ENCODE measurements at regions not wholly inside any gene's neighbourhood (a gene's known extent, or its start where the extent isn't known, plus 50 kb on each side); places are given as distances from the start of the nearest gene placed in this dataset.

GRCh38 chr13:47250146-47250545 lies 353.3 kb upstream of the HTR2A start:
- TF ChIP-seq CTCF (conservative IDR thresholded peaks at IDR 0.05) = no peak

More at GRCh38 chr13:47250146-47250545, 353.3 kb upstream of the HTR2A start:
- Histone ChIP-seq H3K56ac (ENCODE audit: insufficient read length, low read depth, low read length) (no peak overlapping the region), H3T11ph (ENCODE audit: low read length) (no peak overlapping the region), H3K4me1 (ENCODE audit: insufficient read depth, low read length) (no peaks in the 10 kb centered on the region), H3K27ac (ENCODE audit: insufficient read length, low read depth, low read length) (no peak overlapping the region), H3K9ac (ENCODE audit: extremely low read depth, insufficient read length, low read length) (no peak overlapping the region), H4K20me1 (ENCODE audit: control insufficient read depth, insufficient read depth, insufficient read length) (no peaks in the 10 kb centered on the region), H2BK20ac (ENCODE audit: low read depth, low read length, poor library complexity, severe bottlenecking) (no peak overlapping the region), H3K27me3 (ENCODE audit: insufficient read depth, low read length) (no peaks in the 10 kb centered on the region), H3K23ac (ENCODE audit: insufficient read length, low read depth, low read length) (no peak overlapping the region), H2BK120ac (ENCODE audit: low read depth, low read length, poor library complexity, severe bottlenecking) (no peak overlapping the region), H2BK5ac (ENCODE audit: insufficient read length, low read length) (no peak overlapping the region), H3K4ac (ENCODE audit: low read depth, low read length) (no peak overlapping the region), H2AFZ (ENCODE audit: low read length) (no peak overlapping the region), H4K91ac (ENCODE audit: insufficient read length, low read depth, low read length) (no peak overlapping the region), H2BK12ac (ENCODE audit: insufficient read length, low read depth, low read length) (no peak overlapping the region), H3K79me2 (ENCODE audit: insufficient read depth, low read length) (no peaks in the 10 kb centered on the region; the same call in 1 of the 2 replicates), H3K9me3 (ENCODE audit: control insufficient read depth, low read depth, low read length) (no peaks in the 10 kb centered on the region), H3K79me1 (ENCODE audit: insufficient read depth, low read depth, low read length, poor library complexity, severe bottlenecking) (no peaks in the 10 kb centered on the region), H2BK15ac (ENCODE audit: low read depth, low read length) (no peak overlapping the region), H2AK5ac (ENCODE audit: insufficient read length, low read length) (no peak overlapping the region), H3K4me2 (ENCODE audit: insufficient read depth, insufficient read length, low read length) (no peak overlapping the region), H4K8ac (replicated peaks; ENCODE audit: insufficient read length, low read depth, low read length) (no peak overlapping the region), H3K14ac (ENCODE audit: insufficient read depth, low read length) (no peak overlapping the region), H4K5ac (ENCODE audit: insufficient read length, low read depth, low read length) (no peak overlapping the region), H3K18ac (ENCODE audit: insufficient read length, low read depth, low read length) (no peak overlapping the region), H3K23me2 (ENCODE audit: insufficient read length, low read depth, low read length, poor library complexity, severe bottlenecking) (no peaks in the 10 kb centered on the region)
- no peak for DNase-seq
- no peaks in the 10 kb centered on the region for H3K4me1 Mint-ChIP-seq
- H3K4me3 Mint-ChIP-seq = no peak overlapping the region
- no CpG with 5 or more reads among the region's 7 CpGs for WGBS (ENCODE audit: extremely low coverage, insufficient read length, low lambda C conversion rate)
- H3K9me3 Mint-ChIP-seq = peaks cover 3 to 5% of the 10 kb centered on the region in 2 experiments; a peak in 3 of 5 replicates
- H3K27me3 Mint-ChIP-seq (ENCODE audit: low read depth) = no peaks in the 10 kb centered on the region
- H3K27ac Mint-ChIP-seq = no peak overlapping the region
- no peaks in the 10 kb centered on the region; a peak in 1 of 7 replicates for H3K36me3 Mint-ChIP-seq (ENCODE audit: insufficient read depth in 1 of 3, low read depth in 3 of 3)

All from H9 (cell line).